ENCODE measurements at regions not wholly inside any gene's neighbourhood (a gene's known extent, or its start where the extent isn't known, plus 50 kb on each side); places are given as distances from the start of the nearest gene placed in this dataset.

DNA sequence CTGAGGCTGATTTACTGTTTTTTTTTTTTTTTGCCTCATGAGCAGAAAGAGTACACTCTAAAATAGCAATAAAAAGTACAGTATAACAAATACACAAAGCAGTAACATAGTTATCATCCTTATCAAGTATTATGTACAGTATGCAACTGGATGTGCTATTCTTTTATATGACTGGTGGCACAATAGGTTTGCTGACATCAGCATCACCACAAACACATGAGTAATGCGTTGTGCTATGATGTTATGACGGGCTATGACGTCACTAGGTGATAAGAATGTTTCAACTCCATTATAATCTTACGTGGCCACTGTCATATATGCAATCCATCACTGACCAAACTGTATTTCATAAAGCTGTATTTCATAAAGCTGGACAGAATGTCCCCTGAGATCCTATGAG lies 189.2 kb upstream of the GLI3 start:
- no peak for DNase-seq

DNA sequence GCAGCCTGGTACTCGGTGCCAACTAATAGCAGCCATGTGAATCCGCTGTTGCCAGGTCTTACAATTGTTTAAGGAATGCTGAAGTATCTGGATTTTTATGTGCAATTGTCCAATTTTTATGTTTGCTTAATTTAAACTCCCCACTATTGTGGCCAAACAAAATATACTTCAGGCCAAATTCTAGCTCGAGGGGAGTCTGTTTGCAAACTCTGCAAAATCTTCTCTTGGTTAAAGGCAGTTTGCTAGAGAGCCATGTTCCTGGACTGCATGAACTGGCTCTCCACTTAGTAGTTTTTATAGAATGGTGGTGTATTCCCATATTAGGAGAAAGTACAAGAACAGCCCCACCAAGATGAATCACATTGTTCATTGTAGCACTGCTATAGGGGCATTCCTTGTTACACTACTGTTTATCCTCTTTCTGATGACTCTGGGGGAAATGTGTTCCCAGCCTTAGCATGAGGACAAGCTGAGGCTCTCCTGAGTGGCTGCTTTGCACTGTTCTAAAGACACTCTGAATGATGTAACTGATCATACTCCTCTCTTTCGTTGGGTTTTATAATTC lies 178.0 kb upstream of the GLI3 start:
- DNase-seq: no peak

DNA sequence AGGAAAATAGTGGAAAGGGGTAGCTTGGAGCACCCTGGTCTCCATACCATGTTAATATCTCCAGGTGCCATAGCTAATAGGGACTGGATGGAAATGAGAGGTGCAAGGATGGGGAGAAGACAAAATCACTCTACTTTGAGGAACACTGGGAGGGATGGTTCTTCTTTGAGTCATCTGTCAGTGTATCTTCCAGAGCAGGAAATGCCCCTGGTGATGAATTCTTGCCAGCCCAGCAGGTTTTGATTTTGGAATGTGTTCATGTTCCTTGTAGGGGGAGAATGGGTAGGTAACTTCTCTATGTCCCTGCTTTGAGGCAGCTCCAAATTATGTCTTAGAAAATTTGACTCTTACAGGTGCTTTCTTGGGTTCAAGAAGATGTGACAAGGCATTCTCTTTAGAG lies 177.0 kb upstream of the GLI3 start:
- no peak for DNase-seq

DNA sequence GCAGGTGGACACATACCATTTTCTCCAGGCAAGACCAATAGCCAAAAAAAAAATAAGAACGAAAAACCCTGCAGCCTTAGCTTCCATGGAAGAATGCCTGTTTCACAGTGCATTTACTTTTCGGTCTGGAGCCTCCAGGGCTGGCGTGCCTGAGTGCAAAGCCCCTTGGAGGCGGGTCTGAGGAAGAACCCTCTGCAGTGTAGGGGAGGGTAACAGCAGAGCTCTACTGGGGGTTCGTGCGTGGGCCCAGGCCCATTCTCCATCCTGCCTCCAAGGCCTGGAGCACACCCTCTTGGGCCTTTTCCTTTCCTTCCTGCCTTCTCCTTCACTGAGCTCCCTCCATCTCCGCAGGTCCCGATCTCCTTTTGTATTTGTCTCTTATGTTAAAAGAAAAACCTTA lies 172.3 kb upstream of the GLI3 start:
- no peak for DNase-seq

DNA sequence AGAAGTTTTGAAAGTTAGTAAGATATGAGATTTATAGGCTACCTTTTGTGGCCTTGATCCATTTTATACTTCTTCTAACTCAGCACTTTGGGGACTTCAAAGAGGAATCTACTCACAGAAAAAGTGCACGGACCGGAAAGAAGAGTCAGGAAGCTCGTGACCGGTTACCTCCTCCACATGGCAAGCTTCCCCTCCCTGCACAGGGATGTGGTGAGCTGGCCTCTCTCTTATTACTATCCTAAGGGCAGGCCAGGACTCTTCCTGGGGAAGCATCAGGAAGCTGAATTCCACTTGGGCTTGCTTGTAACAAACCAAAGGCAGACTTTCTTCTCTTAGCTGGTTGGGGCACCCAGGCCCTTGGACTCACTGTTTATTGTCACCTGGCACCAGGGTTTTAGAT lies 170.8 kb upstream of the GLI3 start:
- no peak for DNase-seq

DNA sequence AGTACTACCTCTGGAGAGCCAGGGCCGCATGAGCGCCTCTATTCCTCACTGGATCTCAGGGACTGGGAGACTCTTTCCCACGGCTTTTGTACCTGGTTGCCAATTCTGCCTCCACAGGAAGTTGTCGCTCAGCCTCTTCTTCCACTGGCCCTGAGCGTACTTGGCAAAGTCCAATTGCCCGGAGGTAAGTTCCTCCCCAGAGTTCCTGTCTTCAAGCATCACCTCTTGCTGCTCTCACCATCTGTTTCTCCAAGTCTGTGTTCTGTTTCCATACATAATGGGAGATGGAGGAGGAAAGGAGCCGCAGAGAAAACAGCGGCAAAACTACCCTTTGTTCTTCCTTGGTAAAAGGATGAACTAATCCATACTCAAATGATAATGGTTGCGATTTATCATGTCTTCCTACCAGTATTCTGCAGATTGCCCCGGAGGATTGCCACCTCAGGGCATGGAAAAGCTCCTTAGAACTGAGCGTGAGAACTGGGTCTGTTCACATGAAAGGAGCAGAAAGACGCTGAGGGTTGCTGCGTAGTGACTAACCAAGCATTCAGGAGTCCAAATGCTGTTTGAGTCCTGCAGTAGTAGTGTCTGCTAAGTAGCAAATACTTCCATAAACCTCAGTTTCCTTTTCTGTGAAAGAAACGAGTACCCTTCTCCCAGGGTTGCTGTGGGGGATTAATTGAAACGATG lies 170.2 kb upstream of the GLI3 start:
- no peak for DNase-seq

DNA sequence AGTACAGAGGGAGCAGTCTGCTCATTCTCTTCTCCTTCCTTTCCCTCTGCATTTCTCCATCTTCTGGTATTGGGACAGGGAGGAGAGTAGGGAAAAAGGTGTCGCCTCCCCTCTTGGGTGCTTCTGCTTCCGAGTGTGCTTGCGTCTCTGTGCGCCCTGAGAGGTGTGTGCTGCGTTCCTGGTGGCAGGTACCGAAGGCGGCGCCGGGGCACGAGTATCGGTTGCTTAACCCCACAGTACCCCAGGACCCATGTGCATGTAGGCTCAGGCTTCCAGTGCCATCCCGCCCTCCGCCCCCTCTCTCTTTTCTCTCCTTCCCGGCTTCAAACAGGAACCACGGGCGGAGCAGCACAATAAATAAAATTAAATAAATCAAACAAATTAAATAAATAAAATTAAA lies 169.3 kb upstream of the GLI3 start:
- no peak for DNase-seq

DNA sequence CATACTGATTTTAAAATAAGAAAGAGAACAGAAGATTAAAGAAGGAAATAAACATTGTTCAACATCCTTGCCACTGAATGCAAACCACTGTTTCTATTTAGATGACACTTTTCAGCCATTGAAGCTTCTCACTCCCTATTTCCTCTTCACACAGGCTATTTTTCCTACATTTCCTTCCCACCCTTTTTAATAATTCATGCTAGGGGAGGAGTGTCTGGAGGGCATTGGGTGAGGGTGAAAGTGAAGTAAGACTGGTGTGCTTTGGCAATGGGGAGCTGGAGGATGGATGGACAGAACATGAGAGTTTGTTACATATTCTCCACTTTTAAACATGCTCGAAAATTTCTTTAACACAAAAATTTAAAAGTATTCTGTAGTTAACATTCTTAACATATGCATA lies 168.8 kb upstream of the GLI3 start:
- no peak for DNase-seq

DNA sequence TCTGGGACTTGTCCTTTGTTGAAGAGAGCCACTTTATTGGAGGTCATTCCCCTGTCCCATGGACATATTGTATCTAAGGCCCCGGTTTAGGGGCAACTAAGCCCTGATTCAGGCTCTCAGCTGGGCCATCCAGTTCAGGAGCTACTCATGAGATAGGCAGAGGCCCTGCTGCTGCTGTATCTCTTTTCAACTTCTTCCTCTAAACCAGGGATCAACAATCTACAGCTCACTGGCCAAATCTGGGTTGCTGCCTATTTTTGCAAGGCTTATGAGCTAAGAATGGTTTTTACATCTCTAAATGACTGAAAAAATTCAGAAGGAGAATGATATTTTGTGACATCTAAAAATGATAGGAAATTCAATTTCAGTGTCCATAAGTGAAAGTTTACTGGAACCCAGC lies 166.8 kb upstream of the GLI3 start:
- DNase-seq: no peak

DNA sequence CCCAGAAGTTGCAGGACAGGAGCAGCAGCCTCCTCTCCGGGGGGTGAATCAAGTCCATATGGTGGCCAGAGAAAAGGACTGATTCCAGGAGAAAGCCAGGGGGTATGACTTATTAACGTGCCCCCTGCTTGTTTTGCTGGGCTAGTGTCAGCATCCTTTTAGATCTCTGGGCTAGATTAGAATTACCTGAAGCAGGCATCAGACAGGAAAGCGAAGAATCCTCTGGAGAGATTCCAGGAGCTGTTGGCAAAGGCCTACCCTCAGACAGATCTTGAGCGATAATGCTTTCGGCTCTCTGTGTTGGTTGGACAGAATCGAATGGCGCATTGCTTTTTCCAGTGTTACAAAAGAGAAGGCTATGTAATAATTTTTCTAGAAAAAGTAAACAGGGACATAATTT lies 164.0 kb upstream of the GLI3 start:
- no peak for DNase-seq

DNA sequence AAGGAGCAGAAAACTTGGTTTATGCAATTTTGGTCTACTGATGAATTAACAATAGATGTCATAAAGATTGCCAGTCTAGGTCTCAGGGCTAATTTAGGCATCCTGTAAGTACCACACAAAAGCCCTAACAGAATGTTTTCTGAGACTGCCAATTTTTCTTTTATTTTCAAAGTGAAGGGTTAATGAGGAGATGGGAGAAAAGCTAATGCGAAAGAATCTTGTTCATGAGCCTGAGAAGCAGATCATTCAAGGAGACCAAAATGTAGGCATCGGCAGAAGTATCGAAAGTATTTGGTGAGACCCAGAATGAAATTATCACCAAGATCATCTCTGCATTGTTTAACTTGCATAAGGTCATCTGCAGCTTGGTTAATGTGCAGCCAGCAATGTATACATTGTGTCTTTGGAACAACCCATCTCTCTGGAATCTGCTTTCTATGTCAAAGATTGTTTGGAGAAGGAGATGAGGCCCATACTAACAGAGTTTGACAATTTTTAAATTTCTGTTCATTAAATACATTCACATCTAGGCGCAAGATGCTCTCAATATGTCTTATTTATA lies 163.3 kb upstream of the GLI3 start:
- no peak for DNase-seq

DNA sequence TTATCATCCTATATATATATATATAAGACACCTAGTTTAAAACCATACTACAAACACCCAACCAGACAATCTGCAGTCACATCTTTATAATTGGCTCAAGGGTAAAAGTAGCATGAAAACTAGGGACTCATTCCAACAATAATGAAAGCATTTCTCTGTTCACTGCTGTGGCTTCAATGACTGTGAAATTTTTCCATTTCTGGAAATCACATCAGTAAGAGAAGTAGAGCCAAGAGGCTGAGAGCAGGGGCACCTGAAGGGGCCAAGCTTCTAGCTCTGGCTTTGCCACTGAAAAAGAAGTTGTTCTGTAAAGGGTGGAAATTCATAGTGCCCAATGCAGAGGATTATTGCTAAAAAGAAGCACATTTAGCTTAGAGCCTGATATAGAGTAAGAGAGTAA lies 158.6 kb upstream of the GLI3 start:
- DNase-seq: no peak

DNA sequence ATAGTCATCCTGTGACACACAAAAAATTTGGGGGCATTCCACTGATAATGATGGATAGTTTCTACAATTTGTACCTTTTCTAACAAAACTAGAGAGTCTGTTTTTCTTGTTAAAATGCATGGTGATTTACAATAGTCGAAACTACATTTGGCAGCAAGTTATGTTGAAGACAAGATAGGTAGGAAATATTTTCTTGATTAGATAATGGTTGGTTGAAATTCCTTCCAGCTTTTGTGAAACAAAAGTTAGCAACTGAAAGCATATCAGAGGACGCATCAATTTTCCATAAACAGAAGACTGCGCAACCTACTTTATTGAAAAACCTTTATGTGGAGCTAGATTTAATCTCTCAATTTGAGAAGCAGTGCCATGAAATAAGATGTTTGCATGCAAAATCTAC lies 155.8 kb upstream of the GLI3 start:
- no peak for DNase-seq

DNA sequence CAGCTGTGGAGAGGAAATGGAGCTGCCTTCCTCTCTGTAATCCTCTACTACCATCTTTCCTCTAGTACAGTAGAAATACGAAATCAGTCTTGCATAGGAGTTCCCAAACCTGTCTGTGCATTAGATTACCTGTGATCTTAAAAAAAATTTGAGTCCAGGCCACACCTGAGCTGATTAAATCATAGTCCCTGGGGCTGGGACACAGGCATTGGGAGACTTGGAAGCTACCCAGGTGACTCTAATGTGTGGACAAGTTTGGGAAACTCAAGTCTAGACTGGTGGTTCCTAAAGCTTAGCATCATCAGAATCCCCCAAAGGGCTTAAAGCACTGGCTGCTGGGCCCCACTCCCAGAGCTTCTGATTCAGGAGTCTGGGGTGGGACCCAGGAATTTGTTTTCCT lies 152.7 kb upstream of the GLI3 start:
- no peak for DNase-seq

DNA sequence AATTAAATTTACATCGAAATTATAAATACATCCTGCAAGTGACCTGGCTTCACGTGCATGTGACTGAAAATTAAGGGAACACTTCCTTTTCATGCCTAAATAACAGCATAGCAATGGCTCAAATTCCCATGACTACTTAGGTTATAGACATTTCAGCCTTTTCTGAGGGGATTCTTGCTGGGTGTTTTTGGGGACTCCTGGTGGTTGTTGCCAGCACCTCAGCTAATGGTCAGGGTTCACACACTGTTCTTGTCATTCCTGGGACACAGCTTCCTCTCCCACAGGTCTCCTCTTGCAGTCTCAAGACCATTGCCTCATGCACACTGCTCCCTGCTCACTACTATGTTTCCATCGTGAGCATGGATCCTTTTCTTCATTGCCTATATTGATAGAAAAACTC lies 148.9 kb upstream of the GLI3 start:
- DNase-seq: no peak

DNA sequence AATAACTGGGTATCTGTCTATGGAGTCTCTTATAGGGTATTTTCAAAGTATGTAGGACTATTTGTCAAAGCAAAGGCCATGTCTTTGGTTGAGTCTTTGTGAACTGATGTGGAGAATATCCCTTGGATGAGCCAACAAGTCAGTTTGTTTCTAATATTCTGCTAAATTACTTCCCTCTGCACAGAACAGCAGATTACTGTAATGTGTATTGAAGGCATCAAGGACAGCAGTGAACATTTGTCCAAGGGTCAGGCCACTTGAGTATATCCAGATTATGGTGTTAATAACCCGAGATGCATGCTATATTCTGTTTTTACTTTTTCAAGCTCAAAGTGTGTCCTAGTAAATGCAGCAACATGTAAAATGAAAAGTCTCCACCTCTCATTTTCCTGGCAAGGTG lies 144.2 kb upstream of the GLI3 start:
- DNase-seq: no peak

DNA sequence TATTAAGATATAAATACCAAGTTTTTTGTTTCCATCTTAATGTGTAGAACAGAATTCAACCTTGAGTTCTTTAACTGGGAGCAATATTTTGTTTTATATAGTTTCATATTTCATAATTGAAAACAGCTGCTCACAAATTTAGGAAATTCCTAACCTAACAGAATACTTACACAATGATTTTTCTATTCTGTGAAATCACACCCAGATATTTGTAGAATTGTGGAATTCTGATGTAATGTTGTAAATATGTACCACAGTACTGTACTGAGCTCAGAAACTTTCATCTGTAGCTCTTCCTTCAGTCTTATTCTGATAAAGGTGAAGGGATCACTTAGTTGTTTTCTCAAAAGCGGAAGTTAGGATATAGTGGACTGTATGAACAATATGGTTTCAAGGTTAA lies 143.4 kb upstream of the GLI3 start:
- DNase-seq: no peak

DNA sequence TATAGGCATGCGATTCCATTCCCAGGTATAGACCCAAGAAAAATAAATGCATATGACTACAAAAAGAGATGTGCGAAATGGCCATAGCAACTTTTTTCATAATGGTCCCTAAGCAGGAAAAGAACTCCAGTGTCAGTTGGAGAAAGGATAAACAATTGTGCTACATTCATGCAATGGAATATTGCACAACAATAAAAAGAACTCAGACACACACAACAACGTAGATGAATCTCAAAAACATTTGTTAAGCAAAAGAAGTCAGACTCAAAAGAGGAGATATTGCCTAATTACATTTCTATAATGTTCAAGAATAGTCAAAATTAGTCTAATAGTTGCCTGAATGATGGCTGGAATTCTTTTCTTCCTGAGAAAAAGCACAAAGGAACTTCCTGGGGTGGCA lies 141.1 kb upstream of the GLI3 start:
- DNase-seq: no peak

DNA sequence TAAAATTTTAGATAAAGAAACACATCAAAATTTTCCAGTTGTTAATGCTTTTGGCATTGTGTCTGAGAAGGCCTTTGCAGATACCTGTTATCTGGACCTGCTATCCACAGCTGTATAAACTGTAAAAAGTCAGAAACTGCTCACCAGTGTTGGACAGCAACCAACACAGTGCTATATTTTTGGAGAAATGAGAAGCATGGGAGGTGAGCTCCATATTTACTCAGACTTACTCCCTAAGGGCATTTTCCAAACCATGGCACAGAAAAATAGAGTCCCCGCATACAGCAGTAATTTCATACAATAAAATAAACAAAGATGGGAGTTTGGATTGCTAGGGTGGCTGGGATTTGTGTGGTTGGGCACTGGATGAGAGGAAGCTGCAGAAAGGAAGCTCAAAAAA lies 136.3 kb upstream of the GLI3 start:
- DNase-seq: no peak

DNA sequence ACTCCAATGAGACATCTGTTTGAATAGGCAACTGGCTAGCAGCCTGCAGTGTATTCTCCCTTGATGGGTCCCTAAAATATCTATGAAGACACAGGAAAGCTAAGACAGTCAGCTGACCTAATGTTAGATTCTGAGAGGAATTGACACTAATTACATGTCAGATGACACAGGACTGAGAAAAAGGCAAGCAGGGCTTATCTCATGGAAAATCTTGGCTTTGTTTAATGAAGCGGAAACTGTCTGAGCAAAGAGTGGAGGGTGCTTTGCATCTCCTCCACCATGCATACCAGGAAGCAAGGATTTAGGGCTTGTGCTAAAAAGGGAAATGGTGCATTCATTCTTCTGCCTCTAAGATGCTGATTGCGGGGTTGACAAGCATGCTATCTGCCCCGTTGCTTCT lies 135.5 kb upstream of the GLI3 start:
- DNase-seq: no peak

DNA sequence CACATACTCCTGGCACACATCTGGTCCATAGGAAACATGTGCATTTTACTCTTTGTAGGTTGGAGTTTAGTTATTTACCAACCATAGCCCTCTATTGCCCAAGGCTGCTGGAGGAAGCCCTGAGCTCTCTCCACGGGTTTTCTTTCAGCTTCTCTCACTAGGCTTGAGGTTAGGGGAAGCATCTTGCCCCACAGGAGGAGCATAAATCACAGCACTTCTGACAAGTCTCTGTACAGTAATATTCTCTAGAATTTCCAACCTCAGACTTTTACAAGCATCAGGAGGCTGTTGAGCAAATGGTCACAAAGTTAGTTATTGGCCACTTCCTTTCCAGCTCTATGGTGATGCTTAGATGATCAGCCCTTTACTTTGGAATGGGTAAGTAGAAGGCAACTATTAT lies 122.9 kb upstream of the GLI3 start:
- no peak for DNase-seq

DNA sequence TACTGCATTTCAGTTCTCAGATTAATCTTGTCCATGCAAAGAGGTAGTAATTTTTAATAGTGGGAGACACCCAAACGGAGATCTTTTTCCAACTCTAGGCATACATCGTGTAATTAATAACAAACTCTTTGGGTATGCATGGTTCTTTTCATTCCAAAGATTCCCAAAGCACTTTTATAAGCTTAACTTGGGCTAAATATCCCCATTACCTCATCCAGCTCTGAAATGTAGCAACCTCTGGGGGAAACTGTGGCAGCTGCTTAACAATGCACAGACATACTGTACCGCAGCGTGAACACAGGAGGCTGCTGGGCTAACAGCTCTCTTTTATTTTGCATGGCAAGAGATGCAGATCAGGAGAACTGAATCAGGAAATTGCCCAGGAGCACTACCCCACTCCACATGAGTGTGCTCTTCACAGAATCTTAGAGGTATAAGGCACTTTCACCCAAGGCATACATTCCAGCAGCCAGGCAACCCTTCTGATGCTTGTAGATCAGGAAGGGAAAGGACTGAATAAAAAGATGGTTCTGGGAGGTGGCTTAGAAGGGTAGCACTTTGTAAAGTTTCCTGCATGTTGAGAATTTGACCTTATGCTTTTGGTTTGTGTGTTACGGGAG lies 114.4 kb upstream of the GLI3 start:
- DNase-seq: no peak

DNA sequence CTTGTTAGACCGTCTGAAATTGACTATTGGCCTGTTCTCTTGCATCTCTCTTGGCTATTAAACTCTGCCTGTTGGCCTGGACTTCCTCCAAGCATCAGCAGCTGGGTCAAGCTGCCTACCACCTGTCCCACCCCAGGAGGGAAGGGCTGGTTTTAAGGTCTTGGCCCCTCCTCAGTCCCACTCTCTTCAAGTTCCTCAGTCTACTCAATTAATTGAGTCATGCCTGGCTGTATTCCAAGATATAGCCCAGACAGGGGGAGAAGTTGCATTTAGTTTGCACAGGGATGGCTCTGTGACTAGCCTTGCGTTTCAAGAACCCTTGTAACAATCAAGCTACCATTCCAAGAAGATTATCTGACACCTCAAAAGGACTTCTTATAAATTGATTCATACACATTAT lies 113.8 kb upstream of the GLI3 start:
- no peak for DNase-seq

DNA sequence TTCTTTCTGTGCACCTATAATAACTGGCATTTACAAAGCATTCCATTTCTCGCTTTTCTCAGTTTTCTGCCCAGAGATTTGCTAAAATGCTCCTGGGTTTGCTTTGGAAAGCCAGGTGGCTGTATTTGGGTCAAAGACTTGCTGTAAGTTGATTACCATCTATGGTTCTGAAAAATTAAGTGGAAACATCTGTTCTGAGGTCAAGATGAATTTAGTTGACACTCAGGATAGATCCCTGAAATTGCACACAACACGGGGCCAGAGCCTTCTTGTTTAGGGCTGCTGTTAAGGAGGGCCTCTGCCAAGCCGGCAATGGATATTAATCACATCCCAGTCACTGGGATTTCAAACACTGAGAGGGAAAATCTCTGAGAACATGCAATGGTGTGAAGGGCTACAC lies 111.6 kb upstream of the GLI3 start:
- no peak for DNase-seq

DNA sequence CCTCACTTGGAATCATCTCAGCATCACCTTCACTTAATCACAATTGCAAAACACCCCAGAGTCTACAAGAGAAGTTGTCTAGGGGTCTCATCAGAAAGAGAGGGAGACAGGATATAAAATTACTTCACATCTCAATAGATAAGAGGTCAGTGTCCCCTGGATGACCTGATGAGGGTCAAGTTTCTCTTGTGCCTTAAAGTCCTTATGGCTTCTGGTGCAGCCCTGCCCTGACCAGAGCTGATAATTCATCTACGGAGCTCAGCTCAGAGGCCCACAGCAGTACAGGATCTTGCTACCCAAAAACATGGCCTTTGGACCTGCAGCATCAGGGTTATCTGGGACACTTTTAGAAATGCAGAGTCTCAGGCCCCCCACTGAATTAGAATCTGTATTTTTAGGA lies 111.1 kb upstream of the GLI3 start:
- DNase-seq: no peak
